Non-pigmented ciliary epithelial cell (primary cell): ENCODE measurements at regions not wholly inside any gene's neighbourhood (a gene's known extent, or its start where the extent isn't known, plus 50 kb on each side); places are given as distances from the start of the nearest gene placed in this dataset.
"Not testable (repeated sequence)": the region's sequence is repeated elsewhere in the genome, so short reads cannot be mapped to it uniquely, and the experiment has no call there.

Experiments
- DNase-seq: peaks from one replicate; pipeline ENCODE4 v3.0.0-alpha.2; 2010; ENCODE audit warnings: low read depth

DNA sequence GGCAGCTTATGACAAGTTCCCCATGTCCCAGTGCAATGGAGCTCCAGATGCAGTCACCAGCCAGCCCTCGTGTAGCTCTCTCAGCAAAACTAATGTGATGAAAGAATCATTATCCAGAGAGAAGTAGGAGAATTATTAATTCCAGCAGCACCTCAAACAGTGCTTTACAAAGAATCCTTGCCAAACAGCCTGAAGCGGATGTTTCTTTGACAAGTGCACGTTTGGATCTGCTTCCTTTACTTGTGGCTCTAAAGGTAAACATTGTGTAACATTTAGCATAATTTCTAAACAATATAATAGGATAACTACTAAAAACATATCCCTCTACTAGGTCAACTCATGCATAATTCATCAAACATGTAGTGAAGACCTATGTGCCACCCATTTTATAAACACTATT is 197.0 kb downstream of the FAM181B start:
- no peak for DNase-seq

DNA sequence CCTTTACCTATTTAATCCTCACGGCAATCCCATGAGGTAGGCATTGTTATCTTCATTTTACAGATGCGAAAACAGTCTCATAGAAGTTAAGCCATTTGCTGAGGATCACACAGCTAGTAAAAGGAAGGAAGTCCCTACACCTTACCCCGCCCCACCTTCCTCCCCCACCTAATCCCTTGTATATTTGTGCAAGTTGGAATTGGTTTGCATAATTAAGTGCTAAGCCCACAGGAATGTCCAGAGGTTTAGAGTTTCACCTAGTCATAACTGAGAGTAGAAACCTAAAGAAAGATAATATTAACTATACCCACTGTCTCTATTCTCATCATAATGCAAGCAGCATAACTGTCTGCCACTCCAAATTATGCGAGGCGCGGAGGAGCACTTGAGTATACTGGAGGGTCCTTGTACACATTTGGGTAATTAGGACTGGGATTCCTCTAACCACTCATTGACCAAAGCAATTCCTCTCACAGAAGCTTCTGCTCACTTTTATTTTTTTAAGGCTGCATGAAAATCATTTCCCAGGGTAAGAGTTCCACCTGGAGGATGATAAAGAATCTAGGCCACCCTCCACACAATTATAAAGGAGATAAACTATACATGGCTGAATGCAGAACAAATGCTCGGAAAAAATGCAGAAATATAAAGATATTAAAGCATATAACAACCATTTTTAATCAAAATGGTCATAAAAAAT is 199.9 kb downstream of the FAM181B start:
- no peak for DNase-seq

- DNase-seq: no peak
Observed at GRCh38 chr11:82529936-82530335, 203.7 kb downstream of the FAM181B start.

DNA sequence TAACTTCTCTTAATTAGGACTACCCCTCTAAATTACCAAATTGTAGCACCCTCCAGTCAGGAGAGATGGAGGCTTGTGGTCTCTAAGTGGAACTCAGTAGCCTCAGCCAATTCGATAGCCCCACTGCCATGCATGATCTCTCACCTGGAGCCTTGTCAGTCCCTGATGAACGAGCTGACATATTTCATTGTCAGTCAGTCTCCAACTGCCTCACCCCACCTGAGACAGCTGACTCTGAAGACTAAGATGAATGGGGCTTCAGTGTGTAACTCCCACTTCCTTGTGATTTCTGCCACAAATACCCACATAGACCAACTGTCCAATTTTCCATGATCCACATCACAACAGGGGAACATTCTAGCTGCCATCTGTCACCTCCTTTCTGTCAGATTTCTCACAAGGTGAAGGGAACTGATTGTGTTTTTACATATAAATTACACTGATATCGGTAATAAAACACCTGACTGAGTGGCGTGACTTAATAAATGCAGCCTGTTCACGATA is 206.5 kb downstream of the FAM181B start:
- DNase-seq: no peak

- DNase-seq: no peak
Observed at GRCh38 chr11:82523141-82523540, 210.5 kb downstream of the FAM181B start.

GRCh38 chr11:82521427-82521826 is 212.2 kb downstream of the FAM181B start:
- no peak for DNase-seq

GRCh38 chr11:82507288-82507687 is 226.4 kb downstream of the FAM181B start:
- DNase-seq: no peak

DNA sequence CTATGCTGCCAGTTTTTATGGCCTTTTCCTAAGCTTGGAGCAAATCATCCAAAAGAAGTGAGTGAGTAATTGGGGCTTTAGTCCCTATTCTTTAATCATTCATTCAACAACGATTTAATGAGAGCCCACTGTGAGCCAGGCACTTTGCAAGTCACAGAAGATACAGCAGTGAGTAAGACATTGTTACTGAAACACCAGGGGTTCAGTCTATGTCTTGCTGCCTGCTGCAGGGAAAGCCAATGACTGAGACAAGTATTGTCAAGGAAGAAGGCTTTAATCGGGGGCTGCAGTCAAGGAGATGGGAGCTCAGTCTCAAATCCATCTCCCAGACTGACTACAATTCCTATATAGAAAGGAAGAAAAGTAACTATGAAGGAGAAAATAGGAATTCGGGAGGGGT is 228.3 kb downstream of the FAM181B start:
- no peak for DNase-seq

DNA sequence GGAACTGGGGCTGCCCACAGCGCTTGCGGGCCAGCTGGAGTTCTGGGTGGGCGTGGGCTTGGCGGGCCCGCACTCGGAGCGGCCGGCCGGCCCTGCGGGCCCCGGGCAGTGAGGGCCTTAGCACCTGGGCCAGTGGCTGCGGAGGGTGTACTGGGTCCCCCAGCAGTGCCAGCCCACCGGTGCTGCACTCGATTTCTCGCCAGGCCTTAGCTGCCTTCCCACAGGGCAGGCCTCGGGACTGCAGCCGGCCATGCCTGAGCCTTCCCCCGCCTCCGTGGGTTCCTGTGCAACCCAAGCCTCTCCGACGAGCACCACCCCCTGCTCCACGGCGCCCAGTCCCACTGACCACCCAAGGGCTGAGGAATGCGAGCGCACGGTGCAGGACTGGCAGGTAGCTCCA is 232.5 kb downstream of the FAM181B start:
- not testable (repeated sequence) for DNase-seq

- DNase-seq: no peak
Observed at GRCh38 chr11:82494988-82495432, 238.7 kb downstream of the FAM181B start.

DNA sequence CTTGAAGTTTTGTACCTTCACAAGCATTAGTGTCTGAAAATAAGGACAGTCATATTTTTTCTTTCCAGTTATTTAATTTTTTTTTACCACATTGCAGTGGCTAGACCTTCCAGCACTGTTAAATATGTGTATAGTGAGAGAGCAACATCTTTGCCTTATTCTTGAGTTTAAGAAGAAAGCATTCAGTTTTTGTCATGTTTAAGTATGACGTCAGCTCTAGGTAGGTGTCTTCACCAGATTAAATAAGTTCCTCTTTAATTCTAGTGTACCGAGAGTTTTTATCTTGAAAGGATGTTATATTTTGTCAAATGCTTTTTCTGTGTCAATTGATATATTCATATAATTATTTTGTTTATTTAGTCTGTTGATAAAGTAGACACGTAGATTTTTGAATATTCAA is 258.8 kb downstream of the FAM181B start:
- DNase-seq: no peak

DNA sequence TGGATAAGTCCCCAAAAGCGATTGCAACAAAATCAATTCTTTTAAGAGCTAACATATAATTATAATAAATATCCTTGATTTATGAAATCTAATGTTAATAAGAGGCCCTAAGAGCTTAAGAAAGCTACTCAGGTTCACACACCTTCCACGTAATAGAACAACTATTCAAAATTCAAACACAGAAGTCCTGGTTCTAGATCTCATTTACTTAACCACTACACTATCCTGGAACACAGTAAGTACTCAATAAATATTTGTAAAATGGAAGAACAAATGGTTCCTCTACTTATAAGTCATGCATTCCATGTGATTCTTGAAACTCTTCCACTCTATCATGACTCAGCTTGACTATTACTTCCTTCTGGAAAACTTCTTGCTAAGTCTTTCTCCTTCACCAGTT is 268.2 kb downstream of the FAM181B start:
- no peak for DNase-seq

GRCh38 chr11:82462608-82463242 is 270.9 kb downstream of the FAM181B start:
- DNase-seq: no peak

- DNase-seq: no peak
Observed at GRCh38 chr11:82458761-82459160, 274.9 kb downstream of the FAM181B start.

DNA sequence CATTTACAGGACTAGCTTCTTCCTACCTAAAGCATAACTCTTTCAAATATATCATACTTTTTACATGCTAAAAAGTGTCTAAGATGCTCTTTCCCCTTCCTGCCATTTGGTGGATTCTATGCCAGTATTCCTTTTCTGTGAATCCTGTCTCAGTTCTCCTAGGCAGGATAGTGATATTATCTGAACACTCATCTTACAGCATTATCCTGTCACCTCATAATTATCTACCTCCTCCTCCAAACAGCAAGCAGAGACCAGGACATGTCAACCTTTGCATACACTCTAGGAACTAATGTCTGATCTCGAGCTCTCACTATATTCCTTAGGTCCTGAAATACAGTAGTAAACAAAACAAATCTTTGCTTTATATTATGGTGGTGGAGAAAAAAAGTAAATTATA is 275.5 kb downstream of the FAM181B start:
- DNase-seq: no peak

- no peak for DNase-seq
Observed at GRCh38 chr11:82450996-82451395, 282.7 kb downstream of the FAM181B start.

DNA sequence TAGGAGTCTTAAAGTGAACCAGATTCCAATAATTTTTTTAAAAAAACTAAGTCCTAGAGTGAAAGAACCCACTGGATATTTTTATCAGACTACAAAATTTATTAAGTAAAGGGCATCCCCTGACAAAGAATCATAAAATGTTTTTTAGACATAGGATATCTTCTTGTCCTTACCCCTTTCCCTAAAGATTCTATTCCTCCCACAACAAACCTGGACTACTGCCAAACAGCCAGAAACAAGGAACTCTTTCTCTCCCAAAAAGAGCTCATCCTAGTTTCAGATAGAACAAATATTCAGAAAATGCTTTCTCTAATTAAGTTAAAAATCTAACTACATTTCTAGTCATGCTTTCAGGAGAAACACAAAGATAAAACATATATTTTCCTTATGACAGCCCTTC is 327.1 kb downstream of the FAM181B start:
- no peak for DNase-seq

- no peak for DNase-seq
Observed at GRCh38 chr11:82405421-82405820, 328.2 kb downstream of the FAM181B start.

DNA sequence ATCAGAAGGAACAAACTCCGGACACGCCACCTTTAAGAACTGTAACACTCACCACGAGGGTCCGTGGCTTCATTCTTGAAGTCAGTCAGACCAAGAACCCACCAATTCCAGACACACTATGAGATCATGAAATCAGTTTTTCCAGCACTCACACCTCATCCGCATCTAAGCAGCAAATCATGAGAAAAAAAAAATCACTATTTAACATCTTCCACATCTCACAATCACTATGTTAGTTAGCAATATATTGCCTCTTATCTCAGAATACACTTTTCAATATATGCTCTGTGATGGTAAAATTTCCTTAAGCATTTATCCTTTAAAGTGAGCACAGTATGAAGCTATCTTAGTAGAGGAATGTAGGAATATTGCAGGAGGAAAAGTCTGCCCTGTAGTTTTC is 328.7 kb downstream of the FAM181B start:
- DNase-seq: no peak

DNA sequence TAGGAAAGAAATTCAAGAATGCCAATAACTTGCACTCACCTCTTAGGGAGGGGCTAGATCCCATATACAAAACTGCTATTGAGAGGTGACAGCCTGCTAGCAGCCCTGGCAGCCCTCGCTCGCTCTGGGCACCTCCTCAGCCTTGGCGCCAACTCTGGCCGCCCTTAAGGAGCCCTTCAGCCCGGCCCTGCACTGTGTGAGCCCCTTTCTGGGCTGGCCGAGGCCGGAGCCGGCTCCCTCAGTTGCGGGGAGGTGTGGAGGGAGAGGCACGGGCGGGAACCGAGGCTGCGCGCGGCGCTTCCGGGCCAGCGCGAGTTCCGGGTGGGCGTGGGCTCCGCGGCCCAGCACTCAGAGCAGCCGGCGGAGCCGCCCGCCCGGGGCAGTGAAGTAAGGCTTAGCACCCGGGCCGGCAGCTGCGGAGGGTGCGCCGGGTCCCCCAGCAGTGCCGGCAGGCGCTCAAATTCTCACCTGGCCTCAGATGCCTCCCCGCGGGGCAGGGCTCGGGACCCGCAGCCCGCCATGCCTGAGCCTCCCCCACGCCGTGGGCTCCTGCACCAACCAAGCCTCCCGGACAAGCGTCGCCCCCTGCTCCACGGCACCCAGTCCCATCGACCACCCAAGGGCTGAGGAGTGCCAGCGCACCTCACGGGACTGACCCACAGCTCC is 329.9 kb downstream of the FAM181B start:
- DNase-seq: no peak

DNA sequence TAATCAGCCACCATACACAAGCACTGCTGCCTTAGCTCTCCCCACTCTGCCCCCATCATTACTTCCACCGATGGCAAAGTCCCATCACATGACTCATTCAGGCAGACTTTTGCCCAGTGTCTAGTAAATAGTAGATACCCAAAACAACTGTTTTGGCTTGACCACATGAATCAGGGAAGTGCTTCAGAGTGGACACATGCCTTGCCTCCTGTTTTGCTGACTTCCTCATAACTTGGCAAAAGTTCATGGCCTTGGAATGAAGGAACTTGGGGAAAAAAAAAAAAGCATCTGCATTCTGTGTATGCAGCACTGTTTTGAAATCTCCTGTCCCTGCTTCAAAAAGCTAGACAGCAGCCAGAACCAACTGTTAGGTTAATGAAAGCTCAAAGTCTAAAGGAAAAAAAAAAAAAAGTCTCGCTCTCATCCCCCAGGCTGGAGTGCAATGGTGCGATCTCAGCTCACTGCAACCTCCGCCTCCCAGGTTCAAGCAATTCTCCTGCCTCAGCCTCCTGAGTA is 335.3 kb downstream of the FAM181B start:
- DNase-seq: no peak

DNA sequence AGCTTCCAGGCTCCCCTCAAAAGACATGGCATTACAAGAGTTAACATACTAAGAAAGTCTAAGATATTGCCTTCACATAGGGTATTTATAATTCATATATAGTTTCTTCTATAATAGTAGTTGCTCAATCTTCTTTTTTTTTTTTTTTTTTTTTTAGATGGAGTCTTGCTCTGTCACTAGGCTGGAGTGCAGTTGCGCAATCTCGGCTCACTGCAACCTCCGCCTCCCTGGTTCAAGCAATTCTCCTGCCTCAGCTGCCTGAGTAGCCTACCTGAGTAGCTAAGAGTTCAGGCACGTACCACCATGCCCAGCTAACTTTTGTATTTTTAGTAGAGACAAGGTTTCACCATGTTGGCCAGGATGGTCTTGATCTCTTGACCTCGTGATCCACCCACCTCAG is 337.0 kb downstream of the FAM181B start:
- not testable (repeated sequence) for DNase-seq

DNA sequence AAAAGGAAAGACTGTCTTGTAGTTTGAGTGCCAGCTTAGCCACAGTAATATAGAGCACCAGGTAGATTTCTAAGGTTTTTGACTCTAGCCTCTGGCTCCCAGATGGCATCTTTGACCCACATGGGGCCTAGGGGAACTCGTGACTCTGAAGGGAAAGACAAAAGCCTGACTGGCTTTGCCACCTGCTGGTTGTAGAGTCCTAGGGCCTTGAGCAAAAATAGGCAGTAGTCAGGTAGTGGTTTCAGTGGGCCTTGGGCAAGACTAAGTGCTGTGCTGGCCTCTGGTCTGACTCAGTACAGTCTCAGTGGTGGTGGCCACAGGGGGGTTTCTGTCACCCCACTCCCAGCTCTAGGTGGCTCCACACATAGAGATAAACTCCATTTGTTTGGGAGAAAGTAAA is 349.4 kb downstream of the FAM181B start:
- DNase-seq: no peak
